ENCODE measurements at regions not wholly inside any gene's neighbourhood (a gene's known extent, or its start where the extent isn't known, plus 50 kb on each side); places are given as distances from the start of the nearest gene placed in this dataset.

DNA sequence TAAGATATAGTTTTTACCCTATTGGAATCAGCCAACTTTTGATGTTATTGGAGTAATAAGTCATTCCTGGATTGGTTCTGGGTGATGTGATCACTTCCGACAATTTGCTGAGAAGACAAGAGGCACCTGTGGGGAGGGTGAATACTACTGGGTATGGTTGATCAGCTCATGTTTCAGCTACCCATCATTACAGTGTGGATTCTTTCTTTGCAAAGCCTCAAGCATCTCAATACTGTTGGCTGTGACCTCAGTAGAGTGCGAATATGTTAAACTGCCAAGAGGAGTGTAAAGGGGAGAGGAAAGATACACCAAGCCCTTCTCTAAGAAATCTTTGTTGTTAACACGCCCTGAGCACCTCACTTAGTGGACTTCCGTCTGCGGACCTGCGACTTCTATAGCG is 317.7 kb downstream of the TDRD15 start:
- no peak for TF ChIP-seq EZH2 (IDR thresholded peaks at IDR 0.05; ENCODE audit: borderline replicate concordance, low read depth, low read length, severe bottlenecking)
- TF ChIP-seq, protein P1, sequence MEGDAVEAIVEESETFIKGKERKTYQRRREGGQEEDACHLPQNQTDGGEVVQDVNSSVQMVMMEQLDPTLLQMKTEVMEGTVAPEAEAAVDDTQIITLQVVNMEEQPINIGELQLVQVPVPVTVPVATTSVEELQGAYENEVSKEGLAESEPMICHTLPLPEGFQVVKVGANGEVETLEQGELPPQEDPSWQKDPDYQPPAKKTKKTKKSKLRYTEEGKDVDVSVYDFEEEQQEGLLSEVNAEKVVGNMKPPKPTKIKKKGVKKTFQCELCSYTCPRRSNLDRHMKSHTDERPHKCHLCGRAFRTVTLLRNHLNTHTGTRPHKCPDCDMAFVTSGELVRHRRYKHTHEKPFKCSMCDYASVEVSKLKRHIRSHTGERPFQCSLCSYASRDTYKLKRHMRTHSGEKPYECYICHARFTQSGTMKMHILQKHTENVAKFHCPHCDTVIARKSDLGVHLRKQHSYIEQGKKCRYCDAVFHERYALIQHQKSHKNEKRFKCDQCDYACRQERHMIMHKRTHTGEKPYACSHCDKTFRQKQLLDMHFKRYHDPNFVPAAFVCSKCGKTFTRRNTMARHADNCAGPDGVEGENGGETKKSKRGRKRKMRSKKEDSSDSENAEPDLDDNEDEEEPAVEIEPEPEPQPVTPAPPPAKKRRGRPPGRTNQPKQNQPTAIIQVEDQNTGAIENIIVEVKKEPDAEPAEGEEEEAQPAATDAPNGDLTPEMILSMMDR (IDR thresholded peaks at IDR 0.05; ENCODE audit: borderline replicate concordance, extremely low read depth, low read length, poor library complexity, severe bottlenecking), result no peak

Data from DND-41 (cell line).